ENCODE measurements at regions not wholly inside any gene's neighbourhood (a gene's known extent, or its start where the extent isn't known, plus 50 kb on each side); places are given as distances from the start of the nearest gene placed in this dataset.
A peak's percentile ranks its signal among the peaks of the same experiment; 100 is the strongest.
"Not testable (repeated sequence)": the region's sequence is repeated elsewhere in the genome, so short reads cannot be mapped to it uniquely, and the experiment has no call there.

DNA sequence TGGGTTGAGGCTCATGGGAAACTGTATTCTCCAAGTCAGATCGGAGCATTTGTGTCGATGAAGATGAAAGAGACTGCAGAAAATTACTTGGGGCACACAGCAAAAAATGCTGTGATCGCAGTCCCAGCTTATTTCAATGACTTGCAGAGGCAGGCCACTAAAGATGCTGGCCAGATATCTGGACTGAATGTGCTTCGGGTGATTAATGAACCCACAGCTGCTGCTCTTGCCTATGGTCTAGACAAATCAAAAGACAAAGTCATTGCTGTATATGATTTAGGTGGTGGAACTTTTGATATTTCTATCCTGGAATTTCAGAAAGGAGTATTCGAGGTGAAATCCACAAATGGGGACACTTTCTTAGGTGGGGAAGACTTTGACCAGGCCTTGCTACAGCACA lies 336.6 kb downstream of the PAX3 start:
- no peak overlapping the region for H3K4me3 ChIP-seq (ENCODE audit: low read depth, low read length)
- no peak for TF ChIP-seq CTCF (IDR thresholded peaks at IDR 0.05; ENCODE audit: insufficient read depth, low read depth, low read length)
- H3K27me3 ChIP-seq (ENCODE audit: control insufficient read depth, insufficient read depth, low read length), result no peaks in the 10 kb centered on the region
- ChIA-PET CTCF (interaction anchor here (0.6 kb wide), 1 partner anchor 35 kb away, joined by 3 read pairs; no protein-coding TSS in a partner anchor), POLR2A (no interaction called here)
- no peaks in the 10 kb centered on the region for H3K36me3 ChIP-seq (ENCODE audit: control insufficient read depth, insufficient read depth, low read length)
- DNase-seq (ENCODE audit: low read depth), result no peak

GRCh38 chr2:221961561-221961960 lies 337.2 kb downstream of the PAX3 start:
- no peak for TF ChIP-seq CTCF (IDR thresholded peaks at IDR 0.05; ENCODE audit: insufficient read depth, low read depth, low read length)
- H3K27me3 ChIP-seq (ENCODE audit: control insufficient read depth, insufficient read depth, low read length), result no peaks in the 10 kb centered on the region
- ChIA-PET POLR2A (no interaction called here), CTCF (interaction anchor here (0.6 to 1.1 kb wide), 2 partner anchors 9 to 35 kb away, joined by 3 to 4 read pairs; no protein-coding TSS in a partner anchor)
- H3K36me3 ChIP-seq (ENCODE audit: control insufficient read depth, insufficient read depth, low read length), result no peaks in the 10 kb centered on the region
- DNase-seq (ENCODE audit: low read depth), result no peak
- no peak overlapping the region for H3K4me3 ChIP-seq (ENCODE audit: low read depth, low read length)

GRCh38 chr2:221958224-221958623 lies 340.6 kb downstream of the PAX3 start:
- no peak overlapping the region for H3K4me3 ChIP-seq (ENCODE audit: low read depth, low read length)
- ChIA-PET CTCF (interaction anchor here (0.5 to 0.6 kb wide), 2 partner anchors 16 to 80 kb away, joined by 3 read pairs; no protein-coding TSS in a partner anchor), POLR2A (no interaction called here)
- H3K36me3 ChIP-seq (ENCODE audit: control insufficient read depth, insufficient read depth, low read length), result no peaks in the 10 kb centered on the region
- H3K27me3 ChIP-seq (ENCODE audit: control insufficient read depth, insufficient read depth, low read length), result no peaks in the 10 kb centered on the region
- no peak for DNase-seq (ENCODE audit: low read depth)
- no peak for TF ChIP-seq CTCF (IDR thresholded peaks at IDR 0.05; ENCODE audit: insufficient read depth, low read depth, low read length)

DNA sequence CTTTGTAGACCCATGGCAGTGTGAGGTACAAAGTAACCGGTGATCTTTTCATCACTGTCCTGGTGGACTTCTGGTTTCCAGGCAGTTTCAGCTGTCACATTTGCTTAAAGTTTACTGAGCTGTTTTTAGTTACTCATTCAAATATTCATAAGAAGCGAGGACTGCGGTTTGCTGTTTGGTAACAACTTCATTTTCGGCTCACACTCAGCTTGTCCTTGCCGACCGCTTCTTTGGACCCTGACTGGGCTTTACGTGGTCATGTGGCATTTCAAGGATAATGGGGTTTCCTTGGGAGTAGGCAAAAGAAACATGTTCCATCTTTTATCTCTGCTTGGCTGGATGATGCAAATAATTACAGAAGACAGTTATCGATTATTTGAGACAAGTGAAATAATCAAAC lies 350.7 kb downstream of the PAX3 start:
- no peaks in the 10 kb centered on the region for H3K36me3 ChIP-seq (ENCODE audit: control insufficient read depth, insufficient read depth, low read length)
- no peak for TF ChIP-seq CTCF (IDR thresholded peaks at IDR 0.05; ENCODE audit: insufficient read depth, low read depth, low read length)
- H3K4me3 ChIP-seq (ENCODE audit: low read depth, low read length), result no peak overlapping the region
- ChIA-PET CTCF (no interaction called here), POLR2A (no interaction called here)
- no peaks in the 10 kb centered on the region for H3K27me3 ChIP-seq (ENCODE audit: control insufficient read depth, insufficient read depth, low read length)
- DNase-seq (ENCODE audit: low read depth), result no peak

DNA sequence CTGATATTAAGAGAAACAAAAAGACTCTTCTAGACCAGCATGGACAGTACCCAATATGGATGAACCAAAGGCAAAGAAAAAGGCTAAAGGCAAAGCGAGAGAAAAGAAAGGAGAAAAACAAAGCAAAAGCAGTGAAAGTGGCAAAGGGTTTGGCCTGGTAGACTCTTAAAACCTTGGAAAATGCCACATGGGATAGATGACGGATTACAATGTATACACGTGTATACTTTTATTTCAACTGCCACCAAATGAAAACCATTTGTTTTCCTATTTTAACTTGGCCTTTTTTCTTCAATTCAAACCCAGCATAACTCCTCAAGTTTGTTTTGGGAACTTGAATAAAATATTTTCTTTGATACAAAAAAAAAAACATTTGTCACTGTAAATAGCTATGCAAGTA lies 354.3 kb downstream of the PAX3 start:
- H3K27me3 ChIP-seq (ENCODE audit: control insufficient read depth, insufficient read depth, low read length); POLR2A ChIA-PET; DNase-seq (ENCODE audit: low read depth); H3K4me3 ChIP-seq (ENCODE audit: low read depth, low read length); CTCF ChIA-PET; H3K36me3 ChIP-seq (ENCODE audit: control insufficient read depth, insufficient read depth, low read length): not testable (repeated sequence)

- CTCF ChIA-PET, result interaction anchor here (0.7 kb wide), 1 partner anchor 9 kb away, joined by 3 read pairs; no protein-coding TSS in a partner anchor
- no peaks in the 10 kb centered on the region for H3K36me3 ChIP-seq (ENCODE audit: control insufficient read depth, insufficient read depth, low read length)
- no peak overlapping the region for H3K4me3 ChIP-seq (ENCODE audit: low read depth, low read length)
- DNase-seq (ENCODE audit: low read depth), result peak; percentile 10
- no peak for TF ChIP-seq CTCF (IDR thresholded peaks at IDR 0.05; ENCODE audit: insufficient read depth, low read depth, low read length)
- POLR2A ChIA-PET, result no interaction called here
- H3K27me3 ChIP-seq (ENCODE audit: control insufficient read depth, insufficient read depth, low read length), result no peaks in the 10 kb centered on the region
Measured at GRCh38 chr2:221943076-221943810, 355.6 kb downstream of the PAX3 start.

Measured in BJ (cell line).